Erythroblast (primary cell): ENCODE measurements at regions not wholly inside any gene's neighbourhood (a gene's known extent, or its start where the extent isn't known, plus 50 kb on each side); places are given as distances from the start of the nearest gene placed in this dataset.
"Not testable (repeated sequence)": the region's sequence is repeated elsewhere in the genome, so short reads cannot be mapped to it uniquely, and the experiment has no call there.

Source experiments
- GATA1 ChIP-seq: IDR thresholded peaks from 2 replicates; pipeline ENCODE4 v1.6.1; 2011; ENCODE audit warnings: low read depth, mild to moderate bottlenecking, control low read depth, low read length, moderate library complexity
- POLR2A ChIP-seq: IDR thresholded peaks from 2 replicates; pipeline ENCODE4 v1.6.1; 2011; ENCODE audit warnings: mild to moderate bottlenecking, low read length

DNA sequence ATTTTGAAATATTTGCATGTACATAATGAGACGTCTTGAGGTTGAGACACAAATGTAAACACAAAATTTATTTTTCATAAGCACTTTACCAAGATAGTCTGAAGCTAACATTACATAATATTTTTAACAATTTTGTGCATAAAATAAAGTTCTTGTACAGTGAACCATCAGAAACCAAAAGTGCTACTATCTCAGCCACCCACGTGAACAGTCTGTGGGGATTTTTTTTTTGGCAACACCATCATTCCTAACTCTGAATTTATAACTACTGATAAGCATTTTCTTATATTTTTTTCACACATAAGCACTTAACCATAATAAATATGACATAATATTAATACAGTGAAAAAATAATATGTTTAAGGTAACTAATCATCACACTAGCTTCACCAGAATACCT is 62.9 kb upstream of the RUBCNL start:
- not testable (repeated sequence) for TF ChIP-seq POLR2A, GATA1
